ENCODE measurements at regions not wholly inside any gene's neighbourhood (a gene's known extent, or its start where the extent isn't known, plus 50 kb on each side); places are given as distances from the start of the nearest gene placed in this dataset.

DNA sequence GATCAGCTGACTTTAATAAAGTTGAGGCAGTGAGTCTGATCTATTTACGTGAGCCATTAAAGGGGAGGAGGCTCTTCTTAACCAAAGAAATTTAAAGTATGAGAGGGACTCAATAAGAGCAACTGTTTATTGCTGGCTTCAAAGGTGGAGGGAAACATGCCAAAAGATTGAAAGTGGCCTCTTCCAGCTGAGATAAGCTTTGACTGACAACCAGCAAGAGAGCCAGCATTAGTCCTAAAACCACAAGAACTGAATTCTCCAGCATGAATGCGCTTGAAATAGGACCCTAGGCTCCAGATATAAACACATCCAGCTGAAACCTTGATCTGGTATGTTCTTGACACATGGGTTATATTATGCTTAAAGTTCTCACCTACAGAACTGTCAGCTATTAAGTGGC is 123.1 kb upstream of the GJE1 start:
- TF ChIP-seq, protein P1, sequence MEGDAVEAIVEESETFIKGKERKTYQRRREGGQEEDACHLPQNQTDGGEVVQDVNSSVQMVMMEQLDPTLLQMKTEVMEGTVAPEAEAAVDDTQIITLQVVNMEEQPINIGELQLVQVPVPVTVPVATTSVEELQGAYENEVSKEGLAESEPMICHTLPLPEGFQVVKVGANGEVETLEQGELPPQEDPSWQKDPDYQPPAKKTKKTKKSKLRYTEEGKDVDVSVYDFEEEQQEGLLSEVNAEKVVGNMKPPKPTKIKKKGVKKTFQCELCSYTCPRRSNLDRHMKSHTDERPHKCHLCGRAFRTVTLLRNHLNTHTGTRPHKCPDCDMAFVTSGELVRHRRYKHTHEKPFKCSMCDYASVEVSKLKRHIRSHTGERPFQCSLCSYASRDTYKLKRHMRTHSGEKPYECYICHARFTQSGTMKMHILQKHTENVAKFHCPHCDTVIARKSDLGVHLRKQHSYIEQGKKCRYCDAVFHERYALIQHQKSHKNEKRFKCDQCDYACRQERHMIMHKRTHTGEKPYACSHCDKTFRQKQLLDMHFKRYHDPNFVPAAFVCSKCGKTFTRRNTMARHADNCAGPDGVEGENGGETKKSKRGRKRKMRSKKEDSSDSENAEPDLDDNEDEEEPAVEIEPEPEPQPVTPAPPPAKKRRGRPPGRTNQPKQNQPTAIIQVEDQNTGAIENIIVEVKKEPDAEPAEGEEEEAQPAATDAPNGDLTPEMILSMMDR (IDR thresholded peaks at IDR 0.05; ENCODE audit: extremely low read depth, insufficient read depth, missing control alignments): no peak
- DNase-seq (ENCODE audit: low spot score): no peak
- in situ Hi-C loops (cut with MboI; ENCODE audit: low pct_unique_long_range_greater_than_20kb, low sequenced_read_pairs, unreplicated experiment): no loop called here

DNA sequence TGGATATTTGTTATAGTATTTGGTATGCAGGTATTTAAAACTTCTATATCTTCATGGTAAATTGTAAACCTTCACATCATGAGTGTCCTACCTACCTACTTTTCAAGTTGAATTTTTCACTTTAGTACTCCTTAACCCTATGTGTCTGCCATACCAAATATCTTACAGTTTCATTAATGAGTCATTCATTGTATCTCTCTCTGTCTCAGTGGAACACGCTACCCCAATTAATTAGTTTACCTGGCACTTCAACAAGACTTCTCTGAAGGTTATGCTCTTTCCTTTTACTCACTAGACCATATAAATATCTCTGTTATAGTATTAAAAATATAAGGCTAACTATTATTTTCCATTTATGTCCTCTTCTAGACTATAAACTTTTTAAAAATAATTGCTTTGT is 123.9 kb upstream of the GJE1 start:
- in situ Hi-C loops (cut with MboI; ENCODE audit: low pct_unique_long_range_greater_than_20kb, low sequenced_read_pairs, unreplicated experiment): no loop called here
- DNase-seq (ENCODE audit: low spot score): no peak
- TF ChIP-seq, protein P1 (IDR thresholded peaks at IDR 0.05; ENCODE audit: extremely low read depth, insufficient read depth, missing control alignments): no peak

DNA sequence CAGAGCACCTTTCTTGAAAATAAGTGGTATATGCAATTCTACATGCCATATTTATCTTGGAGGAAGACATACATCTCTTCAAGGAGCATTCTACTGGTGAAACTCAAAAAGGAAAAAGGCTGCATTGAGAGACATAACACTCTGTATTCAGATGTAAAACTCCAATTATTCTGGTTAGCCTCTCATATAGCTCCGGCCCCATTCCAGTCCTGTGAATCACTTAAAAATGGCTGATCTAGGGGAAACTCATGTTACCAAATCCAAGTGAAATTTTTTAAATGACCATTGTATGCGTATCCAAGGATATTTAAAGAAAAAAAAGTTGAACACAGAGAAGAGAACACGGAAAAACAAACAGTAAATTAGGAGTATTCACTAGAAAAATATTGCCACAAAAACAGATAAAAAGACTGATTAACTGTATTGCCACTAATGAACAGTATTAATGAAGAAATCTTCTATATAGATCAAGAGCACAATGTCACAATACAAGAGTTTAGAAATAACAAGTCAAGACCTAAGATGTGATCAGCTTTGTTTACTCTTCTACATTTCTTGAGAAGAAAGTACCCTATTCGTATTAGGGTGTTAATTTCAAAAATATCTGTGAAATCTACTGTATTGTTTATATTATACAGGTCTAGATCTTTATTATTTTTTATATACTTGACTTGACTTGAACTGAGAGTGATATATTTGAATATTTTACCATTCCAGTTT is 124.5 kb upstream of the GJE1 start:
- no peak for DNase-seq (ENCODE audit: low spot score)
- in situ Hi-C loops (cut with MboI; ENCODE audit: low pct_unique_long_range_greater_than_20kb, low sequenced_read_pairs, unreplicated experiment): no loop called here
- TF ChIP-seq, protein P1 (IDR thresholded peaks at IDR 0.05; ENCODE audit: extremely low read depth, insufficient read depth, missing control alignments): no peak

DNA sequence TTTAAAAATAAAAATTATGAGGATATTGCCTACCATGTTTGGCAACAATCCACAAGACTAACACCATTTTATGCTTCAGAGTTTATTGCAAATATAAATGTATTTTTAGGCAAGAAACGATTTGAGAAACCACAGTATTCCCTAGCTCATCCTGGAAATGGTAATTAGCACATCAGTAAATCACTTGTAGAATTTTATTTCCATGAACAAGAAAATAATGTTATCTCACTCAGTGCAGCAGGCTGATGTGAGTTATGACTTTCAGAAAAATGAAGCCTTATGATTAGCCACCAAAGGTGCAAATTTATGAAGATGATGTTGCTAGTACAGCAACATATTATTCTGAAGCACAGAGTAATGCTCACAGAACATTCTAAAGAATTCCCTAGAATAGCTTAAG is 127.7 kb upstream of the GJE1 start:
- no peak for DNase-seq (ENCODE audit: low spot score)
- in situ Hi-C loops (cut with MboI; ENCODE audit: low pct_unique_long_range_greater_than_20kb, low sequenced_read_pairs, unreplicated experiment): no loop called here
- TF ChIP-seq, protein P1 (IDR thresholded peaks at IDR 0.05; ENCODE audit: extremely low read depth, insufficient read depth, missing control alignments): no peak

DNA sequence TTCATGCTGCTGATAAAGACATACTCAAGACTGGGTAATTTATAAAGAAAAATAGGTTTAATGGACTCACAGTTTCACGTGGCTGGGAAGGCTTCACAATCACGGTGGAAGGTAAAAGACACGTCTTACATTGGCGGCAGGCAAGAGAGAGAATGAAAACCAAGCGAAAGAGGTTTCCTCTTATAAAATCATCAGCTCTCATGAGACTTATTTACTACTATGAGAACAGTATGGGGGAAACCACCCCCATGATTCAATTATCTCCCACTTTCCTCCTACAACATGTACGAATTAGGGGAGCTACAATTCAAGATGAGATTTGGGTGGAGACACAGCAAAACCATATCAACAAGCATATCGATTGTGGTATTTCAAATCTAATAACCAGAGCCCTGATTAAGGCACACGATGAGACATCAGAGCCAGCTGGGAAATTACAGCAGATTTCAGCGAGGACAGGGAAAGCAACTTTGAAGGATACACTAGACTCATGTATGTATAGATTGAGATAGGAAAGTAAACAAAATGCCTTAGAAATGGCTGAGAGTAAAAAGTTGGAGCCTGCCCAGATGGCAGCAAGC is 129.8 kb upstream of the GJE1 start:
- in situ Hi-C loops (cut with MboI; ENCODE audit: low pct_unique_long_range_greater_than_20kb, low sequenced_read_pairs, unreplicated experiment): no loop called here
- DNase-seq (ENCODE audit: low spot score): no peak
- TF ChIP-seq, protein P1 (IDR thresholded peaks at IDR 0.05; ENCODE audit: extremely low read depth, insufficient read depth, missing control alignments): no peak

DNA sequence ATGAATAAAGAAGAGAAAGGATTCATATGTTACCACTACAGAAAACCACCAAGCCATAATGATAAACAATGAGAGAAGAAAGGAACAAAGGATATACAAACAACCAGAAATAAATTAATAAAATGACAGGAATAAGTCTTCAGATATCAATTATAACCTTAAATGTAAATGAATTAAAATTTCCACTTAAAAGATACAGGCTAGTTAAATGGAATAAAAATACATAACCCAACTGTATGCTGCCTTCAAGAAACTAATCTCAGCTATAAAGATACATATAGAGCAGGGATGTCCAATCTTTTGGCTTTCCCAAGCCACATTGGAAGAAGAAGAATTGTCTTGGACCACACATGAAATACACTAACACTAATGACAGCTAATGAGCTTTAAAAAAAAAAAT is 135.9 kb upstream of the GJE1 start:
- TF ChIP-seq, protein P1 (IDR thresholded peaks at IDR 0.05; ENCODE audit: extremely low read depth, insufficient read depth, missing control alignments): no peak
- in situ Hi-C loops (cut with MboI; ENCODE audit: low pct_unique_long_range_greater_than_20kb, low sequenced_read_pairs, unreplicated experiment): loop anchor here (25.0 kb wide), 1 partner anchor 115 kb away; no protein-coding TSS in a partner anchor

More for the DNA sequence above, 135.9 kb upstream of the GJE1 start:
- no peak for DNase-seq (ENCODE audit: low spot score)
